ENCODE measurements at regions not wholly inside any gene's neighbourhood (a gene's known extent, or its start where the extent isn't known, plus 50 kb on each side); places are given as distances from the start of the nearest gene placed in this dataset.
A peak's percentile ranks its signal among the peaks of the same experiment; 100 is the strongest.
"Not testable (repeated sequence)": the region's sequence is repeated elsewhere in the genome, so short reads cannot be mapped to it uniquely, and the experiment has no call there.

- DNase-seq (ENCODE audit: low read depth), result no peak
These were observed 91.6 kb downstream of the CMC2 start for GRCh38 chr16:80915079-80915450.

- no peak for DNase-seq (ENCODE audit: low read depth)
These were observed 92.2 kb downstream of the CMC2 start for GRCh38 chr16:80914379-80915078.

GRCh38 chr16:80913397-80913796, 93.3 kb downstream of the CMC2 start:
- DNase-seq (ENCODE audit: low read depth), result no peak

- no peak for DNase-seq (ENCODE audit: low read depth)
These were observed 94.0 kb downstream of the CMC2 start for GRCh38 chr16:80912651-80913050.

- no peak for DNase-seq (ENCODE audit: low read depth)
These were observed 96.3 kb downstream of the CMC2 start for GRCh38 chr16:80910434-80910833.

GRCh38 chr16:80909720-80910119, 97.0 kb downstream of the CMC2 start:
- DNase-seq (ENCODE audit: low read depth), result peak; percentile 15

GRCh38 chr16:80906169-80906568, 100.5 kb downstream of the CMC2 start:
- not testable (repeated sequence) for DNase-seq (ENCODE audit: low read depth)

- no peak for DNase-seq (ENCODE audit: low read depth)
These were observed 99.2 kb upstream of the CDYL2 start for GRCh38 chr16:80903616-80904015.

- DNase-seq (ENCODE audit: low read depth), result no peak
These were observed 98.1 kb upstream of the CDYL2 start for GRCh38 chr16:80902306-80903110.

GRCh38 chr16:80900593-80900954, 96.2 kb upstream of the CDYL2 start:
- DNase-seq (ENCODE audit: low read depth), result no peak

GRCh38 chr16:80899809-80900592, 95.6 kb upstream of the CDYL2 start:
- peak; percentile 89 for DNase-seq (ENCODE audit: low read depth)

- peak; percentile 47 for DNase-seq (ENCODE audit: low read depth)
These were observed 92.4 kb upstream of the CDYL2 start for GRCh38 chr16:80896776-80897175.

GRCh38 chr16:80894091-80894490, 89.7 kb upstream of the CDYL2 start:
- DNase-seq (ENCODE audit: low read depth), result no peak

GRCh38 chr16:80893686-80894085, 89.3 kb upstream of the CDYL2 start:
- DNase-seq (ENCODE audit: low read depth), result no peak

GRCh38 chr16:80892395-80892794, 88.0 kb upstream of the CDYL2 start:
- DNase-seq (ENCODE audit: low read depth), result peak; percentile 29

GRCh38 chr16:80889779-80890359, 85.5 kb upstream of the CDYL2 start:
- no peak for DNase-seq (ENCODE audit: low read depth)

- no peak for DNase-seq (ENCODE audit: low read depth)
These were observed 82.7 kb upstream of the CDYL2 start for GRCh38 chr16:80887062-80887461.

GRCh38 chr16:80883816-80884215, 79.4 kb upstream of the CDYL2 start:
- DNase-seq (ENCODE audit: low read depth), result no peak

GRCh38 chr16:80883159-80883642, 78.8 kb upstream of the CDYL2 start:
- DNase-seq (ENCODE audit: low read depth), result no peak

- DNase-seq (ENCODE audit: low read depth), result peak; percentile 37
These were observed 71.2 kb upstream of the CDYL2 start for GRCh38 chr16:80875616-80876015.

- no peak for DNase-seq (ENCODE audit: low read depth)
These were observed 70.5 kb upstream of the CDYL2 start for GRCh38 chr16:80874925-80875324.

- DNase-seq (ENCODE audit: low read depth), result peak; percentile 13
These were observed 57.8 kb upstream of the CDYL2 start for GRCh38 chr16:80862160-80862705.
